ENCODE measurements at regions not wholly inside any gene's neighbourhood (a gene's known extent, or its start where the extent isn't known, plus 50 kb on each side); places are given as distances from the start of the nearest gene placed in this dataset.

GRCh38 chr6:40791004-40791403 lies 203.8 kb upstream of the LRFN2 start:
- TF ChIP-seq SIN3A (IDR thresholded peaks at IDR 0.05; ENCODE audit: borderline replicate concordance, insufficient read depth, low read length) (no peak), REST (IDR thresholded peaks at IDR 0.05; ENCODE audit: insufficient read depth in 1 of 2, low read depth in 2 of 2, low read length in 2 of 2) (no peak), FOXP2 (optimal IDR thresholded peaks at IDR 0.05; ENCODE audit: borderline replicate concordance, extremely low read depth, extremely low read length, insufficient read depth) (no peak), POLR2AphosphoS5 (IDR thresholded peaks at IDR 0.05; ENCODE audit: low read depth, low read length) (no peak), TAF1 (IDR thresholded peaks at IDR 0.05; ENCODE audit: borderline replicate concordance, insufficient read depth, low read length) (no peak)

Data from PFSK-1 (cell line).